ENCODE measurements at regions not wholly inside any gene's neighbourhood (a gene's known extent, or its start where the extent isn't known, plus 50 kb on each side); places are given as distances from the start of the nearest gene placed in this dataset.

GRCh38 chr6:98782772-98783171 is 51.6 kb upstream of the POU3F2 start:
- in situ Hi-C loops (cut with HindIII; ENCODE audit: low sequenced_read_pairs), result no loop called here
- DNase-seq (ENCODE audit: low spot score), result no peak

GRCh38 chr6:98783578-98783977 is 50.8 kb upstream of the POU3F2 start:
- in situ Hi-C loops (cut with HindIII; ENCODE audit: low sequenced_read_pairs), result no loop called here
- DNase-seq (ENCODE audit: low spot score), result no peak
